Type B pancreatic cell (in vitro differentiated cells): ENCODE measurements at regions not wholly inside any gene's neighbourhood (a gene's known extent, or its start where the extent isn't known, plus 50 kb on each side); places are given as distances from the start of the nearest gene placed in this dataset.

Experiments
- DNase-seq: peaks from one replicate; pipeline ENCODE4 v3.0.0; 2021; ENCODE audit warnings: mixed read lengths; ENCODE audit not compliant: unreplicated experiment; ENCODE audit errors: extremely low spot score
- H3K27ac Mint-ChIP-seq: 2 replicates; pipeline ENCODE4 v1.8.0; 2021; ENCODE audit warnings: mild to moderate bottlenecking, mixed read lengths
- H3K27me3 Mint-ChIP-seq: 2 replicates; pipeline ENCODE4 v1.8.0; 2021; ENCODE audit warnings: mixed read lengths
- H3K36me3 Mint-ChIP-seq: 2 replicates; pipeline ENCODE4 v1.8.0; 2021; ENCODE audit warnings: mixed read lengths
- H3K4me1 Mint-ChIP-seq: one replicate; pipeline ENCODE4 v1.8.0; 2021; ENCODE audit warnings: mixed read lengths; ENCODE audit not compliant: unreplicated experiment
- H3K4me3 Mint-ChIP-seq: 2 replicates; pipeline ENCODE4 v1.8.0; 2021; ENCODE audit warnings: mild to moderate bottlenecking, mixed read lengths
- H3K9me3 Mint-ChIP-seq: 2 replicates; pipeline ENCODE4 v1.8.0; 2021; ENCODE audit warnings: mixed read lengths
- TF ChIP-seq, protein P1 (sequence below): fragments of 200-600 bp; sonication (generic); conservative IDR thresholded peaks from 2 replicates; pipeline ENCODE4 v1.5.0; 2021; ENCODE audit warnings: antibody characterized with exemption, mild to moderate bottlenecking

DNA sequence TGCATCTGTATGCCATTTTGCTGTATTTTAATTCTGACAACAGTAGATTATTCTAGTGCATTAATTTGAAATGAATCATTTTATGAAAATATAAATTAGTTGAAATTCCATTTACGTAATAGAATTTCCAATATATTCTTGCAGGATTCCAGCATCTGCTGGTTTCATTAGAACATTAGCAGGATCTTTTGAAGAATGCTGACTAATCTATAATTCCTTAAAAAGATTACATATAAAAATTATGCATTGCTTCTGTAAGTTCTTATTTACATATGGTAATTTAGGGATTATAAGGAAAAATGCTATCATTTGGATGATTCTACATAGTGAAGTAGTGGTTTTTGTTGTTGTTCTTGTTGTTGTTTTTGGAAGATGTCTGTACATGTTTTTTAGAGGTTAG is 182.2 kb upstream of the GNPDA2 start:
- no peaks in the 10 kb centered on the region for H3K4me1 Mint-ChIP-seq

DNA sequence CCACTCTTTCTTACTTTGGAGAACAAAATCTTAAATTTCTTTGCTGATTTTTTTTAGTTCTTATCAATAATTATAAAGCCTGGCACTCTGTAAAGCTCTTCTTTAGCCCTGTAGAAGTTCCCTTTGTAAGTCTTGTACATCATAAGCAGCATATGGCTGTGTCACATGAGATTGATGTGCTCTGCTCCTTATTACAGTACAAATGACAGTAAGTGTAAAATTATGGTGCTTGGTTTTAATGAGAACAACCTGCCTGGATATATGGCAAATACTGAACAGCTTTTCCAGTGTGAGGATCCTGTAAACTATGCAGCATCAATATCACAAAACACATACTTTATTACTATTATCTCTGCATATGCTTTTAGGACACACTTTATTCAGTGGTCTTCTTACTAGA is 145.9 kb upstream of the GNPDA2 start:
- no peak overlapping the region for H3K4me3 Mint-ChIP-seq
- H3K4me1 Mint-ChIP-seq: no peaks in the 10 kb centered on the region
- DNase-seq: no peak
- no peak overlapping the region for H3K27ac Mint-ChIP-seq
- no peaks in the 10 kb centered on the region for H3K36me3 Mint-ChIP-seq
- TF ChIP-seq, protein P1, sequence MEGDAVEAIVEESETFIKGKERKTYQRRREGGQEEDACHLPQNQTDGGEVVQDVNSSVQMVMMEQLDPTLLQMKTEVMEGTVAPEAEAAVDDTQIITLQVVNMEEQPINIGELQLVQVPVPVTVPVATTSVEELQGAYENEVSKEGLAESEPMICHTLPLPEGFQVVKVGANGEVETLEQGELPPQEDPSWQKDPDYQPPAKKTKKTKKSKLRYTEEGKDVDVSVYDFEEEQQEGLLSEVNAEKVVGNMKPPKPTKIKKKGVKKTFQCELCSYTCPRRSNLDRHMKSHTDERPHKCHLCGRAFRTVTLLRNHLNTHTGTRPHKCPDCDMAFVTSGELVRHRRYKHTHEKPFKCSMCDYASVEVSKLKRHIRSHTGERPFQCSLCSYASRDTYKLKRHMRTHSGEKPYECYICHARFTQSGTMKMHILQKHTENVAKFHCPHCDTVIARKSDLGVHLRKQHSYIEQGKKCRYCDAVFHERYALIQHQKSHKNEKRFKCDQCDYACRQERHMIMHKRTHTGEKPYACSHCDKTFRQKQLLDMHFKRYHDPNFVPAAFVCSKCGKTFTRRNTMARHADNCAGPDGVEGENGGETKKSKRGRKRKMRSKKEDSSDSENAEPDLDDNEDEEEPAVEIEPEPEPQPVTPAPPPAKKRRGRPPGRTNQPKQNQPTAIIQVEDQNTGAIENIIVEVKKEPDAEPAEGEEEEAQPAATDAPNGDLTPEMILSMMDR: no peak
- no peaks in the 10 kb centered on the region for H3K27me3 Mint-ChIP-seq
- peaks cover 4% of the 10 kb centered on the region for H3K9me3 Mint-ChIP-seq

More for the DNA sequence above, 182.2 kb upstream of the GNPDA2 start:
- no peak overlapping the region for H3K4me3 Mint-ChIP-seq
- no peaks in the 10 kb centered on the region for H3K36me3 Mint-ChIP-seq
- TF ChIP-seq, protein P1: no peak
- H3K9me3 Mint-ChIP-seq: no peaks in the 10 kb centered on the region
- DNase-seq: no peak
- no peak overlapping the region for H3K27ac Mint-ChIP-seq
- H3K27me3 Mint-ChIP-seq: no peaks in the 10 kb centered on the region

DNA sequence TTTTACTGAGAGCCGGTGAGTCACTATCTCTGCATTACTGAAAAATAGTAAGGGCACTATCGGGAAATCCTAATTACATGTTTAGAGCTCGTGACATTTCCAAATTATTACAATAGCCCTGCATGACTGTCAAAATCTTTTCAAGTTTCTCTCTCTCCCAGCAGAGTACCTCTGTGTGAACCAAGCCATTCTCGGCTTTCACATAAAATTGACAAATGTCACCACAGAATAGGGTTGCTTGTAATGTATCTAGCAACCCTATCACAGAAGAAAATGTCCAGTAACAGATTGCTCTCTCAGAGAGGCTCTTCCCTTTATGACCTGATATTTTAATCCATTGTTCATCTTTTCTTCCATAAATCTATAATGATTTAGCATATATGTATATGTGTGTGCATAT is 144.8 kb upstream of the GNPDA2 start:
- no peaks in the 10 kb centered on the region for H3K36me3 Mint-ChIP-seq
- H3K4me3 Mint-ChIP-seq: no peak overlapping the region
- no peaks in the 10 kb centered on the region for H3K4me1 Mint-ChIP-seq
- no peak overlapping the region for H3K27ac Mint-ChIP-seq
- peaks cover 4% of the 10 kb centered on the region for H3K9me3 Mint-ChIP-seq
- TF ChIP-seq, protein P1: no peak
- DNase-seq: no peak
- no peaks in the 10 kb centered on the region for H3K27me3 Mint-ChIP-seq

DNA sequence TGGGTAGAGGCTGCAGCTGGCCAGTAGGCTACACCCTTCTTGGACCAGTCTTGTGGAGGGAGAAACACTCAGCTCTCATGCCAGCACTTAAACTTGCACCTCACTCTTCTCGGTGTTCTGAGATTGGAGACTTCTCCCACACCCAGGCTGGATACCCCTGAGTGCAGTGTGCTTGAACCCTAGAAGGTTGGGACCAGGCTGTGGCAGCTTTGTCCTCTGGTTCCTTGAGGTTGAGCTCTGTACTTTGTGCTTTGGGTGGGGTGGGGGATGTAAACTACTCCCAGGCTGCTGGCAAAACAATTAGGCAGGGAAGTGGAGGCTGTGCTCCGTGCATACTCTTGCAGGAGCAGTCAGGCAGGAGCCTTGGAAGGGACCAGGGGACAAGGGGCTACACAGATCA is 143.6 kb upstream of the GNPDA2 start:
- no peaks in the 10 kb centered on the region for H3K4me1 Mint-ChIP-seq
- peaks cover 4% of the 10 kb centered on the region for H3K9me3 Mint-ChIP-seq
- no peak overlapping the region for H3K27ac Mint-ChIP-seq
- no peaks in the 10 kb centered on the region for H3K27me3 Mint-ChIP-seq
- DNase-seq: no peak
- H3K4me3 Mint-ChIP-seq: no peak overlapping the region
- no peaks in the 10 kb centered on the region for H3K36me3 Mint-ChIP-seq
- TF ChIP-seq, protein P1: no peak

DNA sequence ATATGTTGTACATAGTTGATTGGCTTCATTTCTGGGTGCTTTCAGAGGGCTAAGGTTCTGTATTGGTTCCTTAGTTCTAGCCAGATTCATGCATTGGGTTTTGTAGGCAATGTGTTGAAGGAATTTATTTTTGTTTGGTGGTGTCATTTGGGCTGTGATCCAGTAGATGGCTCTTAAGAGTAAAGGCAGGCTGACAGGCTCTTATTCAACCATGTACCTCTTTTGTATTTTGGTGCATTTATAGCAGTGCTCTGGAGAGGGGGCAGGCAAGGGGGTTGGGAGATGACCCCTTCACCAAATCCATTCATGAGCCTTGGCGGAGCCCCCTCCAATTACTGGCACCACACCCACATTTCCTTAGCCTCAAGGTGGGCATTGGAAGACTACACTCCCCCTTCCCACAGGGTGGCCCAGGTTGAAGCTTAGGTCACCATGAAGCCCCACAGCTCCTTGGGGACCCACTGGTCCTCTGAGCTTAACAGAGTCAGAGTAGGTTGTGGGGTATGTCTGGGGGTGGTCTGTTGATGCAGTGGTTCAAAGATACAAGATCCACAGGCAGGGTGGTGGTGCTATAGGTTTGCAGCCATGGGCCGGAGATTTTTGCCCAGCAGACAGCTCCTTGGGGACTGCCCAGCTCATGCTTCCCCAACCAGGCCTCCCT is 143.0 kb upstream of the GNPDA2 start:
- TF ChIP-seq, protein P1: no peak
- H3K4me1 Mint-ChIP-seq: no peaks in the 10 kb centered on the region
- no peak overlapping the region for H3K4me3 Mint-ChIP-seq
- H3K27ac Mint-ChIP-seq: no peak overlapping the region
- no peaks in the 10 kb centered on the region for H3K36me3 Mint-ChIP-seq
- peaks cover 4% of the 10 kb centered on the region for H3K9me3 Mint-ChIP-seq
- H3K27me3 Mint-ChIP-seq: no peaks in the 10 kb centered on the region
- no peak for DNase-seq

DNA sequence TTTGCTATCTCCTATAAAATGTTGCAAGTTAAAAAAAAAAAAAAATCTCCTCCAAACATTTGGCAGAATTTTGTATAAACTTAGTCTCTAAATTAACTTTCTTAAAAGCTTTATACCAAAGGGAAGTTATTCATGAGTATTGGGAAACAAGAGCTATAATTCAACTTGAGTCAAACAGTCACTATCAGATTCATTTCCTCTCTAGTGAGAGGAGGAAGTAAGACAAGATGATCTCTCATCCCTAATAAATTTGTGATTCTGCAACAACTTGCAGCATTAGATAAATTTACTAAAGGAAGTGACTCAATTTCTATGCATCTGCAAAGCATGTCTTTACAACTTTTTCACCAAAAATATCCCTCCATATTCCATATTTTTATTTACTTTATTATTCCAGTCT is 135.4 kb upstream of the GNPDA2 start:
- Mint-ChIP-seq H3K27me3 (peaks cover 9% of the 10 kb centered on the region), H3K4me3 (no peak overlapping the region), H3K27ac (no peak overlapping the region), H3K36me3 (no peaks in the 10 kb centered on the region), H3K9me3 (no peaks in the 10 kb centered on the region), H3K4me1 (peaks cover 5% of the 10 kb centered on the region)
- TF ChIP-seq, protein P1: no peak
- DNase-seq: no peak
